HG02588 (cell line): ENCODE measurements at regions not wholly inside any gene's neighbourhood (a gene's known extent, or its start where the extent isn't known, plus 50 kb on each side); places are given as distances from the start of the nearest gene placed in this dataset.
"Not testable (repeated sequence)": the region's sequence is repeated elsewhere in the genome, so short reads cannot be mapped to it uniquely, and the experiment has no call there.

Experiments
- ATAC-seq: cut with Tn5 transposase; IDR thresholded peaks from one replicate; pipeline ENCODE4 v1.9.1; 2021; ENCODE audit warnings: mild to moderate bottlenecking, moderate library complexity; ENCODE audit not compliant: unreplicated experiment

DNA sequence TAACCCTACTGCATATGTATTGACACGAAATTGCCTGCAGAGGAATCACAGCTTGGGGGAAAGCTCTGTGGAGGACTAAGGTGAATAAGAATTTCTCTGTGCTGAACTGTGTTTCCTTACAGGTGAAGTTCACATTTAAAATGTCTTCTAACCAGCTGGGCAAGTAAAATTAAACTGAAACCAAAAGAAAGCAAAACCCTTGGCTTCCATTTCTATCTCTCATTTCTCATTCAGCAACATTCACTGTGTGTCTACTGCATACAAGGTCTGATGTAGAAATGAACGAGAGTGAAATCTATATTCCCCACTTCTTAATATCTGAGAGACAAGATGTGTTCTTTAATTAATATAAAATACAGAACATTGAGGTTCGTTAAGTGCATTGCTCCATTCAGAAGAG, 397.3 kb downstream of the SOX11 start:
- ATAC-seq = no peak

DNA sequence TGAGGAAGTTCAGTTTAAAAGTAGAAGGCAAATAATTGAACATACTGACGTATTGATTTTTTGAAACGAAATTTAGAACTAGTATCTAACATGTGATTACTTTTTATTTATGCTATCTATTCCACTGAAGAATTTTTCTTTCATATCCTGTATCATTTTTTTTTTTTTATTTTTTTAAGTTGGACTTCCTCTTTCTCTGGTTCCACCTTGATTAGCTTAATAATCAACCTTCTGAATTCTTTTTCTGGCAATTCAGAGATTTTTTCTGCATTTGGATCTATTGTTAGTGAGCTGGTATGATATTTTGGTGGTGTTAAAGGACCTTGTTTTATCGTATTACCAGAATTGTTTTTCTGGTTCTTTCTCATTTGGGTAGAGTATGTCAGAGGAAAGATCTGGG, 411.2 kb downstream of the SOX11 start:
- no peak for ATAC-seq

DNA sequence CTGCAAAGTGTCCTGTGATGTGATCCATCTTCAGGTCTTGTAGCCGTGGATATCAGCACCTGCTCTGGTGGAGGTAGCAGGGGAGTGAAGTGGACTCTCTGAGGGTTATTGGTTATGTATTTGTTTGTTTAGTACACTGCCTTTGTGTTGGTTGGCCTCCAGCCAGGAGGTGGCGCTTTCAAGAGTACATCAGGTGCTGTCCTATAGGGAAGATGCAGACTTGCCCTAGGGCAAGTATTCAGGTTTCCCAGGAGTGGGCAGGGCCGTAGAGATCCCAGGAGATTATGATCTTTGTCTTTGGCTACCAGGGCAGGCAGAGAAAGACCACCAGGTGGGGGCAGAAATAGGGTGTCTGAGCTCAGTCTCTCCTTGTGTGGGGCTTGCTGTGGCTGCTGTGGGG, 411.8 kb downstream of the SOX11 start:
- no peak for ATAC-seq

- ATAC-seq = no peak
These were observed 415.1 kb downstream of the SOX11 start for GRCh38 chr2:6107290-6107689.

DNA sequence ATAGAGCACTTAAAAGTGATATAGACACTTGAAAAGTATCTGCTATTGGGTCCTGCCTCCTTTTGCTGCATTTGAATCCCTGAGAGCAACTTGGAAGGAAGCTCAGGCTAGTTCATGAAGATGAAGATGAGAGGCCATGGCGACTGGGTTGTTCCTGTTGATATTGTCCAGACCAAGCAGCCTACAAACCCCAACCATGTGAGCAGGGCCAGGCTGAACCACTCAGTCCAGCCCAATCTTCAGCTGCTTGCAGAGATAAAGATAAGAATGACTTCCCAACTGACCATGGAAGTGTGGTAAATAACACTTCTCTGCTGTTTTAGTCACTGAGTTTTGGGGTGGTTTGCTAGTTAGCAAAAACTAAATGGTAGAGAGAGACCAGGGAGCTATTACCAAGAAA, 417.6 kb downstream of the SOX11 start:
- no peak for ATAC-seq

- no peak for ATAC-seq
These were observed 419.6 kb downstream of the SOX11 start for GRCh38 chr2:6111781-6112261.

DNA sequence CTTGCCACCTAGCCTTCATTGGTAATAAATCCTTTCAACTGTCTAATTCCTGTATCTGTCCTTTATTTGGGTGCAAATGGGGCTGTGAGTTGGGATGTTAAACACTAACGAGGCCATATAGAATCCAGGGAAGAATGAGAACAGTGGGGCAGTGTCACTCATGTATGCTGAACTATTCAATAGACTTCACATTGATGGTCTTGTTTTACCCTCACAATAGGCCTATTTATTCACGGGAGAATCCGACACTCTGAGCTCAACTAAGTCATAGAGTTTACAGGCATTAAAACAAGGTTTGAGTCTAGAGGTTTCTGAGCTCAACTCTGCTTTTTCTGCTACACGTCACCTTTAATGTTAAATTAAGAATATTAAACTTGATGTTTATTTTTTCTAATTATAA, 421.6 kb downstream of the SOX11 start:
- ATAC-seq = no peak

DNA sequence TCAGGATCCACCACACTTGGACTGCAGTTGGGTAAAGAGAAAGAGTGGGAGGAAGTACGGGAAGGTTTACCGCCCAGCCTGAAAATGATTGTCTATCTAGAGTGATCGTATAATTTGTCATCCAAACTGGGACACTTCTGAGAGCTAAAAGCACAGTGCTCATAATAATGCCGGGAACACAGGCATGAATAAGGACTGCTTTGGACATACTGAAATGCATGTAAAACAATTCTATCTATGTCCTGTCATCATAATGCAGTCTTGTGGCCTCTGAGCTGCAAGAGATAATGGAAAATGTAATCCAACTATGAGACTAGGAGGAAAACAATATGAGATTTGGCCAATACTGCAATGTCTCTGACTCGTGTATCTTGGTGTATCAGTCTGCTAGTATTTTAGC, 435.5 kb downstream of the SOX11 start:
- no peak for ATAC-seq

- ATAC-seq = no peak
These were observed 447.0 kb downstream of the SOX11 start for GRCh38 chr2:6139142-6139541.

GRCh38 chr2:6139916-6140315, 447.7 kb downstream of the SOX11 start:
- ATAC-seq = no peak

DNA sequence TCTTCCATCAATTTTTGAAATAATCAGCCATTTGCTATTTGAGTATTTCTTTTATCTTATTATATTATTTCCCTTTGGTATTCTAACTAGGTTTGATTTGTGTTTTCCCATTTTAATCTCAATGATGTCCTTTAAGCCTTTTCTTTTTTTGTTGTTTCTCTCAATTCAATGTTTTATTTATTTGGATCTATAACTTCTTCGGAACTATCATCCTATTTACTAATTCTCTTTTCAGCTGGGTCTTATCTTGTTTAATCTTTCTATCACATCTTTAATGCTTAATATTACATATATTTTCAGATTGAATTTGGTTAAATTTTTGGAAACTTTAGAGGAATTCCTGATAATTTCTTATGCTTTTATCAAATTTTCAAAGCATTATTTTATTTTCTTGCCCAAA, 448.3 kb downstream of the SOX11 start:
- ATAC-seq = no peak

GRCh38 chr2:6143812-6144211, 451.6 kb downstream of the SOX11 start:
- ATAC-seq = no peak

GRCh38 chr2:6147215-6147614, 455.0 kb downstream of the SOX11 start:
- ATAC-seq = not testable (repeated sequence)

- no peak for ATAC-seq
These were observed 456.7 kb downstream of the SOX11 start for GRCh38 chr2:6148882-6149281.

DNA sequence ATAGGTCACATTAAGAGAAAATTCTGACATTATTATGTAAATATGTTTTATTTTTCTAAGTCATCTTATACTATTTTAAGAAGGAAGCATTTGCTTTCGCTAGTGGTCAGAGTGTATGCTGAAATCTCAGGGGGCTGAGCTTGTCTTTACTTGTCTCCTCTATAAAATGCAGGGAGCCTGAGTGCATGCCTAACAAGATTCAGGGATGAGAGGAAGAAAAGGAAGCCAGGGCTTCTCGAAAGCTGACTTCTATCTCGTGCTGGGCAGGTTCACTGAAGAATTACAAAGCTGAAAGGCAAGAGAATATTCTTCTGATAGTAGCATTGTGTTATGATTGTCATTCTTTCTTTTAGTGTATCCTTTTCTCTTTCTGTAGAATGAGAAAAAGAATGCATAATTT, 467.4 kb downstream of the SOX11 start:
- ATAC-seq = no peak

DNA sequence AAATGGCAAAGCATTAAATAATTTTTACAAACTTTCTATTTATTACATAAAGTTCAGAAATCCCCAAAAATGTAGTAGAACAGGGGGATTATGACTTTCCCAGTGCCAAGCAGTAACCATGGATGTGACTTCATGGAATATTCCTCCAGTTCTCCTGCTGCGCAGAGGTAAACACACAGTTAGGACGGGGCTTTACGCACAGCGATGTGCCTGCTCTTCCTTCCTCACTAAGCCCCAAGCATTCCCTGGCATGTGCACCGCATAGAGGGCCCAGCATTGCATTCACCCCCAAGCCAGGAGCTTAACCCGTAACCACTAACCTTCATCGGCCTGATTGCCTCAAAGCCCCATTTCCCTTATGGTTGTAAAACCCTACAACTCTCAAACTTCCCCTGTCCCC, 471.7 kb downstream of the SOX11 start:
- ATAC-seq = no peak

DNA sequence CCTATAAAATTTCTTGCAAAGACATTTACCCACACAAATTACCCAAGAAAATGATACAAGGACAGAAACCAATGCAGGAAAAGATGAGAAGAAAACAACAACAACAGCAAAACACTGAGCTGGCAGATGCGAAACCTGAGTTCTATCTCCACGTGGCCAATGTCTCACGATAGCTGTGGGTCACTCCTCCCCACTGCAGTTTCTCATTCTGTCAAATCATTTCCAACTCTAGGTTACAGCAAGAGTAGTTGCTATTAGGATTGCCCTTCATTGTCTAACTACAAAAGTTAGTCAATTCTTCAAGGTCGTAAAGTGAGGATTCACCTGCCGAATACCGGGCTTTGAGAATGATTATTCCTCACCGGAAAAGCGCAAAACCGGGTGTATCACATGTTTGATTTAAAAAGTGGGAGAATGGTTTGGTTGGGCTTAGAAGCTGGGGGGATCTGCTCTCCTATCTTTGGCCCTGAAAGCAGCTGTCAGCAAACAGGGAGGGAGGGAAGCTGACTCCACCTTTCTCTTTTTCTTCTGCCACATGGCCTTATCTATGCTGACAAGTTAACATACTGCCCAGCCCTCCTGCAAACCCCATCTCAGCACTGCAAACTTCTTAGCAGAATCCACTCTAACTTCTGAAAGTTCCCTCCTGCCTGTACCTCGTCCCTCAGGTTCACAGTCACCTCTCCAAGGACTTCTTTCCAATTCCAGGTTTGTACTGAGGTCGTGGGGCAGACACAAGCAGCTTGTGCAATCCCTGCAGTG, 473.0 kb downstream of the SOX11 start:
- ATAC-seq = no peak

- ATAC-seq = no peak
These were observed 475.5 kb downstream of the SOX11 start for GRCh38 chr2:6167592-6168138.

- no peak for ATAC-seq
These were observed 476.3 kb downstream of the SOX11 start for GRCh38 chr2:6168485-6168884.

DNA sequence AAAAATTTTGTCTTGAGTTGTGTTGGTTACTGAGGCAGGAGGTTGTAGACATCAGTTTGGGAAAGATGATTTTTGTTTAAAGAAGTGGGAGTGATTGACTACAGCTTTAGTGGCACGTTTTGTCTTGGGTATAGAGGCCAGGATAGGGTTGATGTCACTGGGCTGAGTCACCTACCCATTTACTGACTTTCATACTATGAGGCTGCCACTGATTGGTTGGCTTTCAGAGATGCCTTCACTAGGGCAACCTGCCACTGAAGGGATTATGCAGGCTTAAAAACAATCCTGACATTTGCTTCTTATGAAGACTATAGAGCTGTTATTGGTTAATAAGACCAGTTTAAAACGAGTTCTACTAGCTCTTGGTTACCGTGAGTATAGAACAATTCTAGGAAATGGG, 479.1 kb downstream of the SOX11 start:
- no peak for ATAC-seq

- ATAC-seq = no peak
These were observed 485.6 kb downstream of the SOX11 start for GRCh38 chr2:6177811-6178210.

DNA sequence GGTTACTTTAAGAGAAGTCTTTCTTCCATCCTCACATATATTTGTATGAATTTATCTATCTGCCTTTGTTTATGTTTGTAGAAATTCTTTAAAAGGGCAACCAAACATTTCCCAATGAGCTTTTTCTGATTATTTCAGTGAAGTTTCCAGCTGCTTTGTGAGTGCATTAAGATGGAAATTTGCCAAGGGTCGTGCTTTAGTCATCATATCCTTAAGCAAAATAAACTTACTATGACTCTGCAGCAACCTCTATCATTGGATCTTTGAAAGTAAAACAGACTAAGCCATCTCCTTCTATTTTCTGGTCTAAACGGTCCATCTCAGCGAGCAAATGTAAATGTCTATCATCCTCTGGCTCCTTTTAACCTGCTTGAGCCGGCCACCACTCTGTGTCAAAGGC, 489.3 kb downstream of the SOX11 start:
- ATAC-seq = no peak

- no peak for ATAC-seq
These were observed 489.7 kb downstream of the SOX11 start for GRCh38 chr2:6181926-6182325.
